NCI-H226 (cell line): ENCODE measurements at regions not wholly inside any gene's neighbourhood (a gene's known extent, or its start where the extent isn't known, plus 50 kb on each side); places are given as distances from the start of the nearest gene placed in this dataset.
"Not testable (repeated sequence)": the region's sequence is repeated elsewhere in the genome, so short reads cannot be mapped to it uniquely, and the experiment has no call there.

Source experiments
- DNase-seq: peaks from one replicate; pipeline ENCODE4 v3.0.0-alpha.2; 2015

DNA sequence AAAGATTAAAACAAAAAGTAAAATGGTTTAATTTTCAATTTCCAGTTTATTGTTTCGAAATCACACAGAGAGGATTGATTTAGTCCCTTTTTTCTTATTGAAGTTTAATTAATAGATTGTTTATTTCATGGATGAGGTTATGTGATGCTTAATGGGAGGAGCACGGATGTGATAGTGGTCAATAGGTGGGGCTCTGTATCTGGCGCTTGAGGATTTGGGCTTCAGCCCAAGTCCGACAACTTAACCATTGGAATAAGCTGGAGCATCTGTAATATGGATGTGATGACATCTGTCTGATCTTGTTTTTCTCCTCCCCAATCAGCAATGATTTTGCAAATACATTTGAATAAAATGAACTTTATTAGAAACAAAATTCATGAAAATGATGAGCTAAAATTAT, 169.2 kb downstream of the LYPLAL1 start:
- no peak for DNase-seq

DNA sequence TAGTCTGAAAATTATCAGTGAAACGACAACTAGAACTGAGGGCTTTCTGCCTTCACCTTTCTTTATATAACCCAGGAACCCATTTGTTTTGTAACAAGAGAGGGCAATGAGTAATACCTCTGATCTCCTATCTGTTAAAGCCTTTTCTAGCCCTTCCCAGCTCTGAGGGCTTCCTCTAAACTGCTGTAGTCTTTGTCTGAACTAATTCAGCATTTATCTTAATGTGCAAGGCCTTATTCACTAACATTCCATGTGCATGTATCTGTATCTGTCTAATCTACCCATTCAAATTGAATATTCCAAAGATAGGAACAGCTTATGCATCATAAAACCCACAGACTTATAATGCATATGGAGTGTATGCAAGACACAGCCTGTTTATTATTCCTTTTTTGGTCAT, 167.1 kb downstream of the LYPLAL1 start:
- peak; percentile 51 for DNase-seq

DNA sequence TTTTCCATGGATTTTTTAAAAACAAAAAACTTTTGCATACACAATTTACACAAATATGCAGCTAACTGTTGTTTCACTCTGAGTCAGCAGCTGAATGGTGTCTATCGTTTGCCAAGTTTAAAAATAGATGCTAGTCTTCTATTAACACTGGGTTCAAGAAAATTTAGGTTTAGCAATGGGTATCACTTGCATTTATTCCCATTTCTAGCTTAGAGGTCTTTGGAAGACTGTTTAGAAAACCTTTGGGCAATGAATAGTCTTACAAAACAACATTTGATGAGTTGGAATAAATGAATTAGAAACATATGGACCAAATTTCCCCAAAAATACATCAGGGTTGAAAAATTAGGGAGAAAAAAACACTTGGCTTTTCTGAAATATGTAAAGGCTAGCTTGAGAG, 165.8 kb downstream of the LYPLAL1 start:
- no peak for DNase-seq

DNA sequence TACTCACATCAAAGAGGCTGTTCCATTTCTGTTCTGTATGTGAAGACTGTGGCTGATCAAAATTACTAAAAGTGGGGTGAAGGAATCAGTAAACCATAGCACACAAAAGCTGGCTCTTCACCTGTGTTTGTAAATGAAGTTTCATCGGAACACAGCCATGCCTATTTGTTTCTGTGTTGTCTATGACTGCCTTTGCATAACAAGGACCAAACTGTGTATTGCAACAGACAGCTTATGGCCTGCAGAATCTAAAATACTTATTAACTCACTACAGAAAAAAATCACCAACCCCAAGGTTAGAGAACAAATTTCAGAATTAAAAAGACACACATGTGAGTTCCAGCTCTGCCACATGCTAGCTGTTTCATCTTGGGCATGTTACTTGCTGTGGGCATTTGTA, 163.9 kb downstream of the LYPLAL1 start:
- no peak for DNase-seq

DNA sequence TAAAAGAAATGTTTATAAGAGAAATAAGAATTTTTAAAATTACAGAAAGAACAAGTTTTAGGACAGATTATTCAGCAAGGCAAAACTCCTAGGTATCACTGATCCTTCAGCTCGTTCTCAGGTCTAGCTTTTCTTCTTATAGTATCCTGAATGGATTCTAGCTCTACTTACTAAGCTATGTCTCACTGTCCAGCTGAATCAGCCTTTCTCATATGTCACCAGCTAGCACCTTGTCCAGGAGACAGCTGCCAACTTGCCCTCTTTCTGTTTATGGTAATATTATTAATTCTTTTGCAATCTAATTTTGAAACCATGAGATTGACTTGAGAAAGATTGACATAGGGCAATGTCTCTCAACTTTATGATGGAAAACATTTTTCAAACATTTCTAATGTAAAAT, 159.9 kb downstream of the LYPLAL1 start:
- DNase-seq = no peak

DNA sequence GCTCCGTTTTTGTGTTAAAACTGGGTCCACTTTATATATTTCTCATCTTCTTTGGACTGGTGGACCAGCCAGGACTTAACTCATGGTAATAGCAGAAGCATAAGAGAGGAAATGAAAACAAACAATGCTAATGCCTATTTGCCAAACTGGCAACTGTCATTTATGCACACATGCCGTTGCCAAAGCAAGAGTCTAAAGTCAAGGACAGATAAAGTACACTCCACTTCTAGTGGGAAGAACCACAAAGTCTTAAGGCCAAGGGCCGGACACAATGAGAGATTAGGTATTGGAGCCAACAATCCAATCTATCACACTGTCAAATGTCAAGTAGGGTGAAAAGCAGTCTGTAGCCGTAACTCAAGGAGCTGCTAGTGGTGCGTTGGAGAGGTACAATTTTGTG, 157.7 kb downstream of the LYPLAL1 start:
- no peak for DNase-seq

DNA sequence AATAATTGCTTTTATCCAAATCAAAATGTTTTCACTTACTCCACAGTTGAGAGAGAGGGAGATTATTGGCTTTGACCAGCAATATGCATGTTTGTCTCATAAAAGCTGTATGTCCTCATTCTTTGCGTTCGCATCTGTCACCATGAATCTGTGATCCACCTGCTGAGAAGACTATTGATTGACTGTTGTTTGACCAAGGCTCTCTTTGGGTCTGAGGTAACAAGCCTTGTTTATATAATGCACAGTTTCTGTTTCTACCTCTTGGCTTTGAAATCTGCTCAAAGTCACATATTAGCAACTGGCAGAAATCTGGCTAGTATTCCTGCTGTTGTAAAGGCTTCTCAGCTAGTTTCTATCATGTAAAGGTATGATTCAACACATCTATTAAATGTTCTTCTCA, 157.0 kb downstream of the LYPLAL1 start:
- DNase-seq = no peak

DNA sequence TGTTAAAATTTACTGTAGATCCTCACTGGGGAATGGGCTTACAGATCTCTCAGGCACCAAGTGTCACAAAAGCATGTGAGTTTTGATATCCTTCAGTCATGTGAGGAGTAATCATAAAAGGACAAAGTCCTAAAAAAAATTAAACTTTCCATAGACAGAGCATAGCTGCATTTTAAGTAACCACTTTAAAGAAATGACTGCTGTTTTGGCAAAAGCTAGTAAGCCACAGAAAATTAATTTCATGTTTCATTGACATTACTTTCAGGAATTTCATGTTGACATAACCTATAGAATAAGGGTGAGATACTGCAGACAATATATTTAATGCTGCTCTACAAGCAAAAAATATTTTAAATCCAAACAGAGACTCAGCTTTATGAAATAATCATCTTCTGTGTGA, 156.3 kb downstream of the LYPLAL1 start:
- no peak for DNase-seq

DNA sequence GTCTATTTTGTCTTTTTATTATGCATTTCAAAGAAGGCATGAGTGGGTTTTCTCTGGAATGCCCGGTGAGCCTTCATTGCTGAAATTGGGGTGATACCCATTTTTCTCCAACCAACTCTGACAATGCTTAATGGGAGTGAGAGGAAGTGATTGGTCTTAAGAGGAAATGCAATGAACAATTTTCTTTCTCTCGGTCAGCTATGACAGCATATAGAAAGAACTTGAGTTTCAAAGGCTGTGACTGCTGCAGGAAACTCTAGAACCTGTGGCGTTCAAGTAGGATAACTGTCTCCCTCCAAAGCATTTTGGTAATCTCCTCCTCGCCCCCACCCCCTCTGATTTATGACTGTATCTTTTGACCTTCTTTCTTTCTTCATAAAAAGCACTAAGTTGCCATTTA, 155.9 kb downstream of the LYPLAL1 start:
- peak; percentile 44 for DNase-seq

DNA sequence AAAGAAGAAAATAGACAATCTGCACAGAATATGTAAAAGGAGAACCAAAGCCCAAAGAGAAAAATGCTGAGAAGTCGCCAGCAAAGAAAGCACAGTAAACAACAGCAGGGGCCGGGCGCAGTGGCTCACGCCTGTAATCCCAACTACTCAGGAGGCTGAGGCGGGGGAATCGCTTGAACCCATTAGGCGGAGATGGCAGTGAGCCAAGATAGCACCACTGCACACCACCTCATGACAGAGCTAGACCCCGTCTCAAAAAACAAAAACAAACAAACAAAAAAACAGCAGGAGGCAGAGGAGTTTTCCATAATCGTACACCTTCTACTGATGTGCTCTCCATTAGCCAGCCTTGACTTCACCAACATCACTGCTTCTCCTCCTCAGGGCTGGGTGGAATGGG, 153.2 kb downstream of the LYPLAL1 start:
- DNase-seq = no peak

DNA sequence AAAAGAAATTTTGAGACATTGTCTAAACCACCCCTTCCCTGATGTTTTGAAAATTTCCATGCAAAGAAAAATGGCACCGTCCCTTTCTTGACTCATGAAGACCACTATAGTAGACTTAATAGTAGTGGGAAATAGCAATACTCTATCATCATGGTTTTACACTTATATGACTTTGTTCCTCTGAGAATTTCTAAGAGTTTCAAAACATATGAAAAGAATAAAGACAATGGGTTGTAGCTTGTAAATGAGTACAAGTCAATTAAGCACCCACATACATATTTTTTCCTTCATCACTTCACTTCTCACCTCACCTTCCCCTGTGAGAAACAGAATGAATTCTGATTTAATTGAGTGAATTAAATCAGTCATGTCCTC, 151.7 kb downstream of the LYPLAL1 start:
- DNase-seq = no peak

DNA sequence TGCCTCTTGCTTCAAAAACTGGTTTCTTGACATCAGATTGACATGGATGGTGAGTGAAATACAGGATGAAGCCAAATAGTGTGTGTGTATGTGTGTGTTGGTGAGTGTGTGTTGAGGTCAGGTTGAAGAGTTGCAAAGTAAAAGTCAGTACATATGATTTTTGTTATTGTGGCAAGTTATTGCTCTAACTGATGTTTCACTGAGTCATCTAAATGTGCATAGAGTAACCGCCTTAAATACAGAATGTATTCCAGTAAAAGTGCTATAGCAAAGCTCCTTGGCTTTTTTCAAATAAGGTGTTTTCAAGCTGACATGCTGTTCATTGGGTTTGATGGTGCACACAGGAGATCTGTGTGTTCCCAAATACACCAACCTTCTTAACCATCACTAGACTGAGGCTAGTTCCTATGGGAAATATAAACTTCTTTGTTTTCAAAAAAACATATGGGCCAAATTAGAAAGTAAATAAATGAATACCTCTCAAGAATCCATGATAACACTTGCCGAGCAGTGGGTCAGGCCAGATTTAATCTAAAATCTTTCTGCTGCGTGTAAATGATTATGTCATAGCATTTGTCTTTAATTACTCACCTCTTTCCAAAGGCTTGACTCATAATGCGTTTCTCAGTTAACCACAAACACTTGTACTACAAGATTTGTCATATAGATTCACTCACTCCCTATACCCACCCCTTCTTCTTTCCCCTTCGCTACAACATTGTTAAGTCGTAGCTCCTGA, 151.1 kb downstream of the LYPLAL1 start:
- peak; percentile 84 for DNase-seq

DNA sequence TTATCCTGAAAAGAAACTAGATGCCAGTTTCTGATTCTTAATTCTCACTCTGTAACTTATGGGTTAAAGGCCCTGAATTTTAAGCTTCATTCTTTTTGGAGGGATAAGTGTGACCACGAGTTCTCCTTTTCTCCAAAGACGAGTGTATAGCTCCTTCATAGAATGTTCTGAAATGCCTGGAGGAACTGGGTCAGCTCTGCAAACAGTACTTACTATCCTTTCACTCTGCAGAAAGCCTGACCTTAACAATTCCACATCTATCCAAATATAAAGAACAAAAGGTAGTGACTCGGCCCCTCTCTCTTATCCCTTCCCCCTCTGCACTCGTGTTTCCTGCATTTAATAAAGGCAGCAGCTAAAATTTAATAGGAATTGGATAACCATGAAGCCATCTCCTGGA, 150.5 kb downstream of the LYPLAL1 start:
- no peak for DNase-seq

DNA sequence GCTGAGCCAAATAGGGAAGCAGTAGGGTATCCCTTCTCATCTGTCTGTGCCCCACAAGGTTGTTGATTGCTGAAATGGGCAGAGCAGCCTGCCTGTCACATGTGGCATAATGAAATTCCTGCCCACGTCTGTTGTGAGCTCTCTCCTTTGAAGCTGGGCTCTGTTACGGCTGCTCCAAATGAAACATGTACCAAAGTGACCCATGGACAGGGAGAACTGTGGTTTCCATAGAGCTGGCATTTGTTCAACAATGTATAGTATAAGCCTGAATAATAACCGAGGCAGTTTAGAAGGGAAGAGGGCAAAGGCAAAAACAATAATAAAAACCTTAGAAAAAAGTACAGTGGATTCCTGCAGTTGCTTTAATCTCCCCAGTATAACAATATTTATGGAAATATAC, 149.7 kb downstream of the LYPLAL1 start:
- no peak for DNase-seq

DNA sequence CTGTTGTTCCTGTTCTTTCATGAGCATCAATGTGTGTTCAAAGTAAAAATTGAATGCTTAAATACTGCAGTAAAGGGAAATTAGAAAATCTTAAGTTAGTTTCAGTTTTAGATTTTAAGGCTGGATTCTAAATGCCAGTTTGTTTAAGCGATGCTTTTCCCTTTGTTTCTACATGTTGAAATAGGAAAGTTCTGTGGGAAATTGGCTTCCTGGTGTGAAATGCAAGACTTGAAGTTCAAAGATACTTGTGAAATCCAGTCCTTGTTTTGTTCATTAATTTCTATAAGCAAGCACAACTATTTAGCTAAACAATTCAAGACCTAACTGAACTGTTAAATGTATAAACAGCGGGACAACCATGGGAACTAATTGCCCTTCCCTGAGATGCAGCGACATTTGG, 149.1 kb downstream of the LYPLAL1 start:
- no peak for DNase-seq

DNA sequence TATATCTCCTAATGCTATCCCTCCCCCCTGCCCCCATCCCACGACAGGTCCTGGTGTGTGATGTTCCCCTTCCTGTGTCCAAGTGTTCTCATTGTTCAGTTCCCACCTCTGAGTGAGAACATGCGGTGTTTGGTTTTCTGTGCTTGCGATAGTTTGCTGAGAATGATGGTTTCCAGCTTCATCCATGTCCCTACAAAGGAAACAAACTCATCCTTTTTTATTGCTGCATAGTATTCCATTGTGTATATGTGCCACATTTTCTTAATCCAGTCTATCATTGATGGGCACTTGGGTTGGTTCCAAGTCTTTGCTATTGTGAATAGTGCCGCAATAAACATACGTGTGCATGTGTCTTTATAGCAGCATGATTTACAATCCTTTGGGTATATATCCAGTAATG, 146.9 kb downstream of the LYPLAL1 start:
- not testable (repeated sequence) for DNase-seq

DNA sequence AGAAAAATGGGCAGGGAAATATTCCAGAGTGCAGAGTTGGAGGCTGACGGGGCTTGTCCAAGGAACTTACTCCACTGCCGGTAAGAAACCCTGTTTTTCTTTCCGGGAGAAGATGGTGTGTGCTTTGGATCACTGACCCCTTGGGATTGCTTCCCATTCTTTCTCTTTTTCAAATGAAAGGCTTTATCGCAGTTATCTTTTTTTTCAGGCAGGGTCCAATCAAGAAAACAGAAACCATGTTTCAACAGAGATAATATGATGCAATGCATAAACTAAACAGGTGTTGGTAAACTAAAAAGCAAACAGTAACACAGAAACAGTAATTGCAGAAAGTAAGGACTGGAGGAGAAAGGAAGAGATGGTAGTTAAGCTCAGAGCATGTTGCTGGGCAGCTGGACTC, 145.1 kb downstream of the LYPLAL1 start:
- DNase-seq = no peak

DNA sequence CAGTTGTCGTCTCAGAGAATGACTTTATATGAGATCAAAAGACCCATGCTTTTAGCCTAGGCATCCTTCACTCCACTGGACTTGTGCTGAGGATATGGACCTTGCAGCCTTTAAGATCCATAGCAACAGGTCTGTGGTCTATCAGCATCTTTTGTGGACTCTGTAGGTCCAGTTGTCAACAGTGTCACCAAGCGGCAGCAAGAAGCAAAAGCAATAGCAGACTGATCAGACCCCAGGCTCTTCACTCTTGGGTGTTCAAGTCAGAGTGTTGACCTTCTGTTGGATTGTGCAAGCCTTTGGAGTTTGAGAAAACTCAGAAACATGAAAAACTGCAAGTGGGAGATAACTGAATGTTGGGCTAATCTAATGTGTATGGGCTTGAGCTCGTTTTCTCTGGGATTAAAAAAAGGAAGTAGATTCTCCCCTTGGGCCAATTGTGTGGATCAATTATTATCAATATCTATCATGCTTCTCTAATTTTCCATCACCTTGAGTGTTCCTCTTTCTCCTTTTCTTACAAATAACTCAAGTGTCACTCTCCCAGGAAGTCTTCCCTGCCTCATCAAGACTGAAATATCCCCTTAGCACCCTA, 144.2 kb downstream of the LYPLAL1 start:
- no peak for DNase-seq

DNA sequence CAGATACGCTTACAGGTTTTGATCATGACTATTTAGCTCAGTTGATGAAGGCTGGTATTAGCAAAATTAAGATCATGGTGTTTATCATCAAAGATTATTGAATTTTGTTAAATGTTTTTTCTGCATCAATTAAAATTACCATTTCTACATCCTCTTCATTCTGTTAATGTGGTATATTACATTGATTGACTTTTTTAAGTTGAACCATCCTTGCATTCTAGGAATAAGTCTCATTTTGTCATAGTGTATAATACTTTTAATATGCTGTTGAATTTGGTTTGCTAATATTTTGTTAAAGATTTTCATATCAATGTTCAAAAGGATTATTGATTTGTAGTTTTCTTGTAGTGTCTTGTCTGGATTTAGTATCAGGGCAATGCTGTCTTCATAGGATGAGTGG, 142.4 kb downstream of the LYPLAL1 start:
- no peak for DNase-seq

DNA sequence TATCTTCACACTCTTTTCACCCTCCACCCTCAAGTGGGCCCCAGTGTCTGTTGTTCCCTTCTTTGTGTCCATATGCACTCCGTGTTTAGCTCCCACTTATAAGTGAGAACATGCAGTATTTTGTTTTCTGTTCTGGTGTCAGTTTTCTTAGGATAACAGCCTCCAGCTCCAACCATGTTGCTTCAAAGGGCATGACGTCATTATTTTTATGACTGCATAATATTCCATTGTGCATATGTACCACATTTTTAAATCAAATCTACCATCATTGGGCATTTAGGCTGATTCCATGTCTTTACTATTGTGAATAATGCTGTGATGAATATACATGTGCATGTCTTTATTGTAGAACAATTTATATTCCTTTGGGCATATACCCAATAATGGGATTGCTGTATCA, 140.3 kb downstream of the LYPLAL1 start:
- DNase-seq = no peak

DNA sequence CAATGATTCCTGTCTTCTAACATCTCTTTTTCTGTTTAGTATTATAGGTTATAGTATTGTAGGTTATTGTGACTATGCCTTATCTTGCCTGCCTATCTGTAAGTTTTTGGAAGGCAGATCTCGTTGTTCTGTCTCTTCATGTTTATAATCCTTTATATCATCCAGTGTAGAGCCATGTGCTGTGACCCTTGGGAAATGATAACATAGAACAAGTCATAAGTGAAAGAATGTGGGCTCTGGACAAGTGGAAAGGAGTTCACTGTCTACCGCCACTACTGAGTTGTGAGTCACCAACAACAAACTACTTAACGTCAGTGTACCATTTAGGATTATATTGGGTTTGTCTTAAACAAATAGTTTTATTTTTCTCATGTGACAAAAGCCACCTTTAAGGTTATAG, 139.3 kb downstream of the LYPLAL1 start:
- peak; percentile 33 for DNase-seq

DNA sequence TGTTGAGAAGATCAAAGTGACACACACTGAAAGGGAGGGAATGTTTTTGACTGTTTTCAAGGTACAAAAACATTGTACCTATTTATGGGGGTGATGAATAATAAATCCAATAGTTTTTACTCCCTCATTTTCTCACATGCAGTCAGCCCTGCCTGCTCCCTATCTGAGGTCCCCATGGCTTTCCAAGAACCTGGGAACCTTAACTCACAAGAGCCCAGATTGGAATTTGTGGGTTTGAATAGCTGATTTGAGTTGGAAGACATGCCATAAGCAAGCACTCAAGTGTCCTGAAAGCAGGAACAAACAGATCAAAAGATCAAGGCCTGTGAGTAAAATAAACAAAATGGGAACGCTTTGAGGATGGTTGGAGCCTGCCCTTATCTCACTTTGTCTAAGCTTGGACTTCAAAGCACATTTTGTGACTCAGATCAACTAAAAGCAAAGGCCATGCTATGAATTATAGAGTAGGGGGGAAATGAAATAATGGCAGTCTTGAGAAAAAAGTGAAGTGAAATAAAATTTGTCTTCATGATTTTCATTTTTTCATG, 136.6 kb downstream of the LYPLAL1 start:
- no peak for DNase-seq

DNA sequence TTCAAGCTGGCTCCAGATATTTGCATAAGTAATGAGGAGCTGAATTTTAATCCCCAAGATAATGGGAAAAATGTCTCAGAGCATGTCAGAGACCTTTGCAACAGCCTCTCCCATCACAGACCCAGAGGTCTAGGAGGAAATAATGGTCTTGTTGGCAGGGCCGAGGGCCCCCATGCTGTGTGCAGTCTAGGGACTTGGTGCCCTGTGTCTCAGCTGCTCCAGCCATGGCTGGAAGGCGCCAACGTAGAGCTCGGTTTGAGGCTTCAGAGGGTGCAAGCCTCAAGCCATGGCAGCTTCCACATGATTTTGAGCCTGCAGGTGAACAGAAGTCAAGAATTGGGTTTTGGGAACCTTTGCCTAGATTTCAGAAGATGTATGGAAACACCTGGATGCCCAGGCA, 134.7 kb downstream of the LYPLAL1 start:
- no peak for DNase-seq

DNA sequence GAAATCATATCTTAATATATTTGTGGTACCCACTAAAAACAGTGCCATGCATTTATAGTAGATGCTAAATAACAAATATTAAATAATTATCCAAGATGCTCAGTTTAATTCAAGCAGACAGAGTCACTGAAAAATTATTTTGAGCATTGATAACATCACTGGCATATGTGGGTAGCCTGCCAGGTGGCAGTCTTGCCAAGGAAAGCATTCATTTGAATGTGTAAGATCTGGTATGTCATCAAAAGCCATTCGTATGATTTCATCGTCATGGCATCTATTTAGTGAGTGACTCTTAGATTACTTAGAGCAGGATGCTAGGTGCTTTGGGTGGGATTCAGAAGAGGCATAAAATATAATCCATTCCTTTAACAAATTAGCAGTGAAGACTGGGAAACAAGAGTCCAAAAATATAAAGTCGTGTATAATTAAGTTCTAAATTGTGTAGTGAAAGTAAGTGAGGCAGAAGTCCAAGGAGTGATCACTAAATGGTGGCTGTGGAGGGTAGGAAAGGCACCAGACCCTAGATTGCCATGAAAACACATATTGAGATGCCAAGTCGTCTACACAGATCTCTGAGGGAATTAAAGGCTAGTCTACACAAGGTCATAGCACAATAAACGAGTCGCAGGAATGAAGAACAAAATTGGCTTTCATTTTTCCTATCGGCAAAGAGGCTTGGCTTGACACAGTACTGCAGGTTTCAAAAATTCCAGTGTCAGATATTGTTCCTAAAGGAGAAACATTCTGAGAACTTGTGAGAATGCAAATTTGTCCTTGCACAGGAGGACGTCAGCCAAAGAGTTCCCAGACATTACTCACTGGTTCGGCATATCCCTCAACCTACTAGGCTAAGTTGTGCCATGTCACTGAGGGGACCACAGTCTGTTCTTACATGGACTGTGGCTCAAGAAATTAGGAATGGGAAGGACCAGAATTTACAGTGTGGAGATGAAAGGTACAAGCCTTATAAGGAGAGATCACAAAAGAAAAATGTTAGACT, 130.8 kb downstream of the LYPLAL1 start:
- DNase-seq = peak; percentile 59
